ENCODE measurements at regions not wholly inside any gene's neighbourhood (a gene's known extent, or its start where the extent isn't known, plus 50 kb on each side); places are given as distances from the start of the nearest gene placed in this dataset.

DNA sequence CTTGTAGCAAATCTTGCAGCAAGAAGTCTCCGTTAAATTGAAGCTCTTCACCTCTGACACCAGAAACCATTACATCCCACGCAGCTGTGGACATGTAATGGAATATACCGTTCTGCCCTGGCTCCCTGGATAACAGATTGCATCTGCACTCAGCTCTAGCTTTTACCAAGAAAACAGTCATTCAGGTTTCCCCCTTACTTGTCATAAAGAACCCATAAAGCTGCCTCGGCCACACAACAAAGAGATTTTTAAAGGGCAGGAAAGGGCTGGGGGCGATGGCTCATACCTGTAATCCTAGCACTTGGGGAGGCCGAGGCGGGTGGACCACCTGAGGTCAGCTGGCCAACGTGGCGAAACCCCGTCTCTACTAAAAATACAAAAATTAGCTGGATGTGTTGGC, 127.6 kb upstream of the RFC3 start:
- TF ChIP-seq POLR2AphosphoS5 (IDR thresholded peaks at IDR 0.05; ENCODE audit: low read depth, low read length) (no peak), FOXP2 (optimal IDR thresholded peaks at IDR 0.05; ENCODE audit: borderline replicate concordance, extremely low read depth, extremely low read length, insufficient read depth) (no peak), REST (IDR thresholded peaks at IDR 0.05; ENCODE audit: insufficient read depth in 1 of 2, low read depth in 2 of 2, low read length in 2 of 2) (no peak), TAF1 (IDR thresholded peaks at IDR 0.05; ENCODE audit: borderline replicate concordance, insufficient read depth, low read length) (no peak)

- TF ChIP-seq REST (IDR thresholded peaks at IDR 0.05; ENCODE audit: insufficient read depth in 1 of 2, low read depth in 2 of 2, low read length in 2 of 2) (no peak), POLR2AphosphoS5 (IDR thresholded peaks at IDR 0.05; ENCODE audit: low read depth, low read length) (no peak), FOXP2 (optimal IDR thresholded peaks at IDR 0.05; ENCODE audit: borderline replicate concordance, extremely low read depth, extremely low read length, insufficient read depth) (no peak), SIN3A (IDR thresholded peaks at IDR 0.05; ENCODE audit: borderline replicate concordance, insufficient read depth, low read length) (no peak), TAF1 (IDR thresholded peaks at IDR 0.05; ENCODE audit: borderline replicate concordance, insufficient read depth, low read length) (no peak)
These were observed 126.0 kb upstream of the RFC3 start for GRCh38 chr13:33691980-33692379.

- no peak for TF ChIP-seq REST (IDR thresholded peaks at IDR 0.05; ENCODE audit: insufficient read depth in 1 of 2, low read depth in 2 of 2, low read length in 2 of 2)
- TF ChIP-seq FOXP2 (optimal IDR thresholded peaks at IDR 0.05; ENCODE audit: borderline replicate concordance, extremely low read depth, extremely low read length, insufficient read depth), result no peak
- TF ChIP-seq SIN3A (IDR thresholded peaks at IDR 0.05; ENCODE audit: borderline replicate concordance, insufficient read depth, low read length), result no peak
- no peak for TF ChIP-seq POLR2AphosphoS5 (IDR thresholded peaks at IDR 0.05; ENCODE audit: low read depth, low read length)
- no peak for TF ChIP-seq TAF1 (IDR thresholded peaks at IDR 0.05; ENCODE audit: borderline replicate concordance, insufficient read depth, low read length)
These were observed 125.4 kb upstream of the RFC3 start for GRCh38 chr13:33692531-33692930.

GRCh38 chr13:33694546-33694945, 123.4 kb upstream of the RFC3 start:
- TF ChIP-seq SIN3A (IDR thresholded peaks at IDR 0.05; ENCODE audit: borderline replicate concordance, insufficient read depth, low read length) (no peak), POLR2AphosphoS5 (IDR thresholded peaks at IDR 0.05; ENCODE audit: low read depth, low read length) (no peak), REST (IDR thresholded peaks at IDR 0.05; ENCODE audit: insufficient read depth in 1 of 2, low read depth in 2 of 2, low read length in 2 of 2) (no peak), TAF1 (IDR thresholded peaks at IDR 0.05; ENCODE audit: borderline replicate concordance, insufficient read depth, low read length) (no peak)

- TF ChIP-seq TAF1 (IDR thresholded peaks at IDR 0.05; ENCODE audit: borderline replicate concordance, insufficient read depth, low read length) (no peak), FOXP2 (optimal IDR thresholded peaks at IDR 0.05; ENCODE audit: borderline replicate concordance, extremely low read depth, extremely low read length, insufficient read depth) (no peak), REST (IDR thresholded peaks at IDR 0.05; ENCODE audit: insufficient read depth in 1 of 2, low read depth in 2 of 2, low read length in 2 of 2) (no peak), POLR2AphosphoS5 (IDR thresholded peaks at IDR 0.05; ENCODE audit: low read depth, low read length) (no peak), SIN3A (IDR thresholded peaks at IDR 0.05; ENCODE audit: borderline replicate concordance, insufficient read depth, low read length) (no peak)
These were observed 121.4 kb upstream of the RFC3 start for GRCh38 chr13:33696530-33696929.
